Central memory CD4-positive, alpha-beta T cell (primary cell): ENCODE measurements at regions not wholly inside any gene's neighbourhood (a gene's known extent, or its start where the extent isn't known, plus 50 kb on each side); places are given as distances from the start of the nearest gene placed in this dataset.

ENCODE experiments used
- DNase-seq: peaks from one replicate; pipeline ENCODE4 v3.0.0; 2022

GRCh38 chr7:68414631-68415425, 1183.4 kb upstream of the AUTS2 start:
- DNase-seq: no peak

- DNase-seq: no peak
These were observed 1181.3 kb upstream of the AUTS2 start for GRCh38 chr7:68417002-68417401.

GRCh38 chr7:68417659-68418058, 1180.6 kb upstream of the AUTS2 start:
- no peak for DNase-seq

- DNase-seq: no peak
These were observed 1177.7 kb upstream of the AUTS2 start for GRCh38 chr7:68420342-68421192.

GRCh38 chr7:68421712-68422111, 1176.6 kb upstream of the AUTS2 start:
- no peak for DNase-seq

GRCh38 chr7:68422281-68422680, 1176.0 kb upstream of the AUTS2 start:
- no peak for DNase-seq

- DNase-seq: no peak
These were observed 1174.9 kb upstream of the AUTS2 start for GRCh38 chr7:68423356-68423755.

- DNase-seq: no peak
These were observed 1173.5 kb upstream of the AUTS2 start for GRCh38 chr7:68424658-68425297.

GRCh38 chr7:68425377-68425776, 1172.9 kb upstream of the AUTS2 start:
- DNase-seq: no peak

GRCh38 chr7:68429411-68430117, 1168.7 kb upstream of the AUTS2 start:
- DNase-seq: no peak

GRCh38 chr7:68432585-68432984, 1165.7 kb upstream of the AUTS2 start:
- DNase-seq: no peak

- no peak for DNase-seq
These were observed 1164.7 kb upstream of the AUTS2 start for GRCh38 chr7:68433462-68434070.

- no peak for DNase-seq
These were observed 1163.4 kb upstream of the AUTS2 start for GRCh38 chr7:68434857-68435256.

- DNase-seq: no peak
These were observed 1160.3 kb upstream of the AUTS2 start for GRCh38 chr7:68438016-68438415.

- DNase-seq: no peak
These were observed 1159.5 kb upstream of the AUTS2 start for GRCh38 chr7:68438811-68439210.

GRCh38 chr7:68439897-68440296, 1158.4 kb upstream of the AUTS2 start:
- no peak for DNase-seq

GRCh38 chr7:68440866-68441265, 1157.4 kb upstream of the AUTS2 start:
- no peak for DNase-seq

GRCh38 chr7:68441645-68442044, 1156.6 kb upstream of the AUTS2 start:
- DNase-seq: no peak

GRCh38 chr7:68442931-68443631, 1155.2 kb upstream of the AUTS2 start:
- no peak for DNase-seq

GRCh38 chr7:68444042-68444441, 1154.2 kb upstream of the AUTS2 start:
- DNase-seq: no peak

GRCh38 chr7:68444956-68445355, 1153.3 kb upstream of the AUTS2 start:
- no peak for DNase-seq

GRCh38 chr7:68446183-68446582, 1152.1 kb upstream of the AUTS2 start:
- DNase-seq: no peak
